ENCODE measurements at regions not wholly inside any gene's neighbourhood (a gene's known extent, or its start where the extent isn't known, plus 50 kb on each side); places are given as distances from the start of the nearest gene placed in this dataset.
"Not testable (repeated sequence)": the region's sequence is repeated elsewhere in the genome, so short reads cannot be mapped to it uniquely, and the experiment has no call there.

GRCh38 chr22:22296047-22296446 lies 51.5 kb downstream of the VPREB1 start:
- DNase-seq = not testable (repeated sequence)

DNA sequence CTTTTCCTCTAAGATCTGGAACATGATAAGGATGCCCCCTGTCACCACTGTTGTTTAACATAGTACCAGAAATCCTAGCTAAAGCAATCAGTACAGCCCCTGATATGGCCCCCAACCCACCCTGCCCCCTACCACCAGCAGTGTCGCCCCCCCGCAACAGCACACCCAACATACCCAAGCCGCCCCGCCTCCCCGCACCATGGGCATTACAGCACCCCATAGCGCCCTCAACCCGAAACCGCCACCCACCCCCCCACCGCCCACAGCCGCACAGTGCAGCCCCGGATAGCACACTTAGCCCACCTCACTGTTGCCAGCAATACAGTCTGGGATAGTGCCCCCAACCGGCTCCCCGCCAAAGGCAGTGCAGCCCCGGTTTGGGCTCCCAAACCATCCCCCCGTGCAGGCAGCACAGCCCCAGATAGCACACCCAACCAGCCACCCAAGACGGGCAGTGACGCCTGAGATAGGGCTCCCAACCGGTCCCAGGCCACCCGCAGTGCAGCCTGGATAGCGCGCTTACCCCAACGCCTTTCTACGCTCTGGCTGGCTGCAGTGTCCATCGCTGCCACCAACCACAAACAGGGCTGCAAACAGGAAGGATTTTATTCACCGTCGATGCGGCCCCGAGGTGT lies 52.7 kb downstream of the VPREB1 start:
- not testable (repeated sequence) for DNase-seq

DNA sequence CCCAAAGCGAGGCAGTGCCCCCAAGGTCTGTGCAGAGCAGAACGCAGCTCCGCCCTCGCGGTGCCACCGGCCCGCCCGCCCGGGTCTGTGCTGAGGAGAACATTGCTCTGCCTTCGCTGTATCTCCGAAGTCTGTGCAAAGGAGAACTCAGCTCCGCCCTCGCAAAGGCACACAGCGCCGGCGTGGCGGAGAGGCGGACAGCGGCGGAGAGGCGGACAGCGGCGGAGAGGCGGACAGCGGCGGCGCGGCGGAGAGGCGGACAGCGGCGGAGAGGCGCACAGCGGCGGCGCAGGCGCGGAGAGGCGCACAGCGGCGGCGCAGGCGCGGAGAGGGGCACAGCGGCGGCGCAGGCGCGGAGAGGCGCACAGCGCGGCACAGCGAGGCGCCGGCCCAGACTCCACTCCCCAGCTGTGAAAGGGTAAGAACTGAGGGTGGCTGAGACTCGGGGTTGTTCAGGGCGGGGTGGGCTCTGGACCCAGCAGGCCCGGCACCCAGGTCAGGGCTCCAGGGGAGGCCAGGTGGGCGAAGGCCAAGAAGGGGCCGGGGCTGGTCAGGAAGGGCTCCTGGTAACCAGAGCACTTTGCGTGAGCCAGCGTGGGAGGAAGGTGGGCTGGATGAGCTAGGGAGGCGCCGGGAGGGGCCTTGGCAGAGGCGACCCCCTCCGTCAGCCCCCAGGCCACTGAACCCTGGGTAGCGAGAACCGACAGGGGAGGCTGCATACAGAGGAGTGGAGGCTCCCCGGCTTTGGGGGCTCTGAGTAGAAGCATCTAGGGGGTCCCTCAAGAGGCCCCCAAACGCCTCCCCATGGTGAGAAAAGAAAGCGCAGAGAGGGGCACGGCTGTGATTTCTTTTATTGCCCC lies 53.4 kb downstream of the VPREB1 start:
- not testable (repeated sequence) for DNase-seq

DNA sequence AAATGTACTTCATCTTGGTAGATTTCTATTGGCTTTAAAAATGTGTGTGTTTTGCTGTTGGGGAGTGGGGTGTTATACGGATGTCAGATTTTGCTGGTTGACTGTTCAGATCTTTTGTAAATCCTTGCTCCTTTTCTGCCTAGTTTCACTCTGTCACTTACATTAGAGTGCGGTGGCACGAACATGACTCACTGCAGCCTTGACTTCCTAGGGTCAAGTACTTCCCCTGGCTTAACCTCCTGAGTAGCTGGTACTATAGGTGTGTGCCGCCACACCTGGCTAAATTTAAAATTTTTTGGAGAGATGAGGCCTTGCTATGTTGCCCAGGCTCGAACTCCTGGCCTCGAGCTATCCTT lies 54.0 kb downstream of the VPREB1 start:
- DNase-seq = not testable (repeated sequence)

DNA sequence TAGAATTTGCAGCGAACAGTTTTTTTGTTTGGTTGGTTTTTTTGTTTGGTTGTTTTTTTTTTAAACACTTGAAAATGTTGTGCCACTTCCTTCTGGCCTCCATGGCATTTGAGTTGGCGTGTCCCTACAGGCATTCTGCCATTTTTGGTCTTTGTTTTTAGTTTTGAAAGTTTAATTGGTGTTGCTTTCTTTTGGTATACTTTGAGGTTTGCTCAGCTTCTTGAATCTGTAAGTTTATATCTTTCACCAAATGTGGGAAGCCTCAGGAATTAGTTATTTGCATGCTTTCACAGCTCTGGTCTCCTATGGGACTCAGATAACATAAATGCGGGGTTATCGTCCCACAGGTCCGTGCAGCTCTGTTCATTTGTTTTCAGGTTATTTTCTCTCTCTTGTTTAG lies 55.9 kb downstream of the VPREB1 start:
- DNase-seq = not testable (repeated sequence)

DNA sequence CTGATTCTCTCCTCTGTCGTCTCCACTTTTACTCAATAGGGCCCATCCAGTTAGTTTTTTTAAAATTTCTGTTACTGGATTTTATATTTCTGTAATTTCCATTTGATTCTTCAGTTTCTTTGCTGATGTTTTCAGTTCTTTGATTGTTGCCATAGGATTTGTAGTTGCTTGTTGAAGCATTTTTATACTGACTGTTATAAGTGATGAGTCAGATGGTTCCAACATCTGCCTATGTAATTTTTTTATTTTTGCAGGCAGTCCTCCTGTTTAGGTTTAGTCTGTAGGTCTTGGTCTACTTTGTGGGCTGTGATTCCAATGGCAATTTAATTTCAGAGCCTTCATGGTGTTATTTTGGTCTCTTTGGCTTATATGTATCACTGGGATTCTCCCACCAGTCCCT lies 56.4 kb downstream of the VPREB1 start:
- DNase-seq = not testable (repeated sequence)

- no peak for DNase-seq
Measured at GRCh38 chr22:22316589-22316988, 72.0 kb downstream of the VPREB1 start.

DNA sequence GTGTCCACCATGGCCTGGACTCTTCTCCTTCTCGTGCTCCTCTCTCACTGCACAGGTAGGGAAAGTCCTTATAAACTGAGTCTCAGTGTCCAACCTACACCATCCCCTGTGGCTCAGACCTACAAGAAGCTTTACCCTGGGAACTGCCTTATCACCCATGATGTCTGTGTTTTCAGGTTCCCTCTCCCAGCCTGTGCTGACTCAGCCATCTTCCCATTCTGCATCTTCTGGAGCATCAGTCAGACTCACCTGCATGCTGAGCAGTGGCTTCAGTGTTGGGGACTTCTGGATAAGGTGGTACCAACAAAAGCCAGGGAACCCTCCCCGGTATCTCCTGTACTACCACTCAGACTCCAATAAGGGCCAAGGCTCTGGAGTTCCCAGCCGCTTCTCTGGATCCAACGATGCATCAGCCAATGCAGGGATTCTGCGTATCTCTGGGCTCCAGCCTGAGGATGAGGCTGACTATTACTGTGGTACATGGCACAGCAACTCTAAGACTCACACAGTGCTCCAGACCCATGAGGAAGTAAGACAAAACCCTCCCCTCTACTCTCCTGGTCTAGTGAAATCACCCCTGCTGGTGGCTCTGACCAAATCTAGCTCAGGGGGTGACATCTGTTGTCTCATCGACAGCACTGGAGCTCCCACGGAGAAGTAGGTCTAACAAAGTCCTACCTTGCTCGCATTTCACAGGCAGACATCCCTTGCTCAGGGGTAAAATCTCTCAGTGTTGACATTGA lies 74.3 kb downstream of the VPREB1 start:
- DNase-seq = no peak

GRCh38 chr22:22321743-22322611 lies 77.4 kb downstream of the VPREB1 start:
- DNase-seq = not testable (repeated sequence)

GRCh38 chr22:22322792-22323191 lies 78.2 kb downstream of the VPREB1 start:
- DNase-seq = no peak

DNA sequence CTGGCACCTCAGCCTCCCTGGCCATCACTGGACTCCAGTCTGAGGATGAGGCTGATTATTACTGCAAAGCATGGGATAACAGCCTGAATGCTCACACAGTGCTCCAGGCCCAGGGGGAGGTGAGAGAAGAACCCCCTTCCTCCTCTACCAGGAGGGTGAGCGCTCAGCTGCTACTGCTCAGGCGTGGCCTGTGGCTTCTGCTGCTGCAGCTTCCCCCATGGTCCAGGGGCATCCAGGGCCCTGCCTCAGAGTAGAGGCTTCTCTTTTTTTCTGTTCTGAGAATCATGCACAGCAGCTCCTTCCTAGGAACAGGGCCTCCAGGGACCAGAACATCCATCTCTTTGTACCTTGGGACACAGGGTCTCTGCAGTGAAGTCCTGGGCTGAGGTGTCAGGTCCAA lies 83.1 kb downstream of the VPREB1 start:
- DNase-seq = no peak

GRCh38 chr22:22329792-22330191 lies 85.2 kb downstream of the VPREB1 start:
- DNase-seq = no peak

GRCh38 chr22:22335640-22336039 lies 91.1 kb downstream of the VPREB1 start:
- not testable (repeated sequence) for DNase-seq

DNA sequence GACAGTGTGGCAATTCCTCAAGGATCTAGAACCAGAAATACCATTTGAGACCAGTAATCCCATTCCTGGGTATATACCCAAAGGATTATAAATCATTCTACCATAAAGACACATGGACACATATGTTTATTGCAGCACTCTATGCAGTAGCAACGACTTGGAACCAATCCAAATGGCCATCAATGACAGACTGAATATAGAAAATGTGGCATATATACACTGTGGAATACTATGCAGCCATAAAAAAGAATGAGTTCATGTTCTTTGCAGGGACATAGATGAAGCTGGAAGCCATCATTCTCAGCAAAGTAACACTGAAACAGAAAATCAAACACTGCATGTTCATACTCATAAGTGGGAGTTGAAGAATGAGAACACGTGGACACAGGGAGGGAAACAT lies 91.7 kb downstream of the VPREB1 start:
- not testable (repeated sequence) for DNase-seq

GRCh38 chr22:22338778-22339177 lies 94.2 kb downstream of the VPREB1 start:
- DNase-seq = not testable (repeated sequence)

- DNase-seq = no peak
Measured at GRCh38 chr22:22341736-22342135, 97.2 kb downstream of the VPREB1 start.

DNA sequence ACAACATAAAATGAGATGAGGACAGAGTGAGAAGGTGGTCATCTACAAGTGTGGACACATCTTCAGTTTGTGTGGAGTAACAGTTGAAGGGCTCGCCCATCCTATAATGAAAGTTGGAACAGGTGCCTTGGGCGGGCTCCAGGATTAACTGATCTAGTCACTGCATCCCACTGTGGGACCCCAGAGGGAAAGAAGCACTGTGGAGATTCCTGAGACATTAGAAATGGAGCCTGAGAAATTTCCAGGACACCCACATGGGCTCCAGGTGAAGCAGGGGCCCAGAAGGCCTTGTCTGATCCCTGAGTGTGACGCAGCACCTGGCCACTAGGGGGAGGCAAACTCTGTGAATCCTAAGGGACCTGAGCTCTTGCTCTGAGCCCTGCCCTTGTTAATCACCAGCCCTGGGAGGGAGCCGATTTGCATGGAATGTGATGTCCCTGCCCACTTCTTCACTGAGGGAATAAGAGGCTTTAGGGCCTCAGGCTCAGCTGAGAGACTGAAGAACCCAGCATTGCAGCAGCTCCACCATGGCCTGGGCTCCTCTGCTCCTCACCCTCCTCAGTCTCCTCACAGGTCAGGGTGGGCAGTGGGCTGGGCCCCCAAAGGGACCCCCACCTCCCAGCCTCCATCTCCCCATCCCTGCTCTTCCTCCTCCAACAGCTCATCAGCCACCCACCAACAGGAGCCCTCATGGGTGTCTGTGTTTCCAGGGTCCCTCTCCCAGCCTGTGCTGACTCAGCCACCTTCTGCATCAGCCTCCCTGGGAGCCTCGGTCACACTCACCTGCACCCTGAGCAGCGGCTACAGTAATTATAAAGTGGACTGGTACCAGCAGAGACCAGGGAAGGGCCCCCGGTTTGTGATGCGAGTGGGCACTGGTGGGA lies 98.4 kb downstream of the VPREB1 start:
- no peak for DNase-seq

- DNase-seq = no peak
Measured at GRCh38 chr22:22343581-22344296, 99.2 kb downstream of the VPREB1 start.

- no peak for DNase-seq
Measured at GRCh38 chr22:22344430-22344829, 99.8 kb downstream of the VPREB1 start.

GRCh38 chr22:22345781-22346180 lies 101.2 kb downstream of the VPREB1 start:
- DNase-seq = no peak

Data from DMS 273 treated with DMSO at 0.1 percent for 48 hours (cell line).